ENCODE measurements at regions not wholly inside any gene's neighbourhood (a gene's known extent, or its start where the extent isn't known, plus 50 kb on each side); places are given as distances from the start of the nearest gene placed in this dataset.
"Not testable (repeated sequence)": the region's sequence is repeated elsewhere in the genome, so short reads cannot be mapped to it uniquely, and the experiment has no call there.

- H3K9me3 ChIP-seq (ENCODE audit: control insufficient read depth, insufficient read depth, low read length); H4K91ac ChIP-seq (ENCODE audit: insufficient read depth, low read depth, low read length); H3K4me3 ChIP-seq (ENCODE audit: insufficient read depth, low read depth, low read length); POLR2A ChIA-PET (ENCODE audit: unreplicated experiment); CTCF ChIA-PET; BruUV-seq (replicated peaks); H3K14ac ChIP-seq (replicated peaks; ENCODE audit: low read depth, low read length); H2AFZ ChIP-seq (replicated peaks; ENCODE audit: low read length, poor library complexity); H2BK120ac ChIP-seq (ENCODE audit: low read depth, low read length); H2BK20ac ChIP-seq (ENCODE audit: low read depth, low read length); ATAC-seq (ENCODE audit: low read depth); H3K23ac ChIP-seq (ENCODE audit: low read depth, low read length); H3K4me1 ChIP-seq (ENCODE audit: control insufficient read depth, insufficient read depth, low read length); H4K8ac ChIP-seq (ENCODE audit: low read depth in 2 of 2, low read length in 2 of 2); H3K18ac ChIP-seq (ENCODE audit: low read depth, low read length); H3K9ac ChIP-seq (ENCODE audit: low read depth, low read length); H4K20me1 ChIP-seq (ENCODE audit: insufficient read depth, low read length); H2AK5ac ChIP-seq (ENCODE audit: low read depth, low read length); in situ Hi-C loops (cut with MboI; ENCODE audit: low sequenced_read_pairs); H3K4ac ChIP-seq (ENCODE audit: low read depth, low read length); DNase-seq; H2BK15ac ChIP-seq (ENCODE audit: low read depth, low read length); H3K9me1 ChIP-seq (ENCODE audit: insufficient read depth, low read length); H3K27ac ChIP-seq (ENCODE audit: insufficient read depth, low read length); dilution Hi-C loops (cut with HindIII; ENCODE audit: low sequenced_read_pairs, unreplicated experiment); intact Hi-C loops (cut with micrococcal nuclease); H4K5ac ChIP-seq (ENCODE audit: low read depth, low read length); H3K56ac ChIP-seq (ENCODE audit: extremely low read depth, insufficient read depth, low read length); H3K4me2 ChIP-seq (ENCODE audit: low read depth, low read length); H3K36me3 ChIP-seq (ENCODE audit: control insufficient read depth, insufficient read depth, low read length); H2BK5ac ChIP-seq (ENCODE audit: low read depth, low read length, poor library complexity, severe bottlenecking); H3K27me3 ChIP-seq (ENCODE audit: control insufficient read depth, insufficient read depth, low read length); H3K79me1 ChIP-seq (ENCODE audit: low read depth in 1 of 2, low read length in 2 of 2); H2AK9ac ChIP-seq (replicated peaks; ENCODE audit: low read depth, low read length, poor library complexity): not testable (repeated sequence)
- WGBS, 2 experiments (ENCODE audit: extremely low coverage in 2 of 2, insufficient read length in 1 of 2) = 83% methylated on average over 4 of the region's 14 CpGs; no CpG with 5 or more reads in 1 of the 2 experiments
Measured at GRCh38 chr4:184333446-184333845, 115.8 kb upstream of the ENPP6 start.

All from IMR-90 (cell line).